ENCODE measurements at regions not wholly inside any gene's neighbourhood (a gene's known extent, or its start where the extent isn't known, plus 50 kb on each side); places are given as distances from the start of the nearest gene placed in this dataset.

GRCh38 chr20:39993742-39994141, 695.3 kb downstream of the MAFB start:
- CTCF ChIA-PET: no interaction called here
- H3K27ac Mint-ChIP-seq: no peak overlapping the region
- ATAC-seq (ENCODE audit: poor library complexity) (no peak), DNase-seq (no peak)
- H3K9me3 ChIP-seq (ENCODE audit: control insufficient read depth in 1 of 2, insufficient read depth in 1 of 2, low read length in 2 of 2): no peaks in the 10 kb centered on the region
- H3K4me3 ChIP-seq (ENCODE audit: low read length): no peak overlapping the region
- H3K4me1 Mint-ChIP-seq (ENCODE audit: low read depth): no peaks in the 10 kb centered on the region
- H3K27me3 Mint-ChIP-seq: no peaks in the 10 kb centered on the region
- no peak overlapping the region for H3K4me3 Mint-ChIP-seq
- no peaks in the 10 kb centered on the region for H3K36me3 Mint-ChIP-seq (ENCODE audit: low read depth)
- POLR2A ChIA-PET: no interaction called here
- TF ChIP-seq, protein P1, sequence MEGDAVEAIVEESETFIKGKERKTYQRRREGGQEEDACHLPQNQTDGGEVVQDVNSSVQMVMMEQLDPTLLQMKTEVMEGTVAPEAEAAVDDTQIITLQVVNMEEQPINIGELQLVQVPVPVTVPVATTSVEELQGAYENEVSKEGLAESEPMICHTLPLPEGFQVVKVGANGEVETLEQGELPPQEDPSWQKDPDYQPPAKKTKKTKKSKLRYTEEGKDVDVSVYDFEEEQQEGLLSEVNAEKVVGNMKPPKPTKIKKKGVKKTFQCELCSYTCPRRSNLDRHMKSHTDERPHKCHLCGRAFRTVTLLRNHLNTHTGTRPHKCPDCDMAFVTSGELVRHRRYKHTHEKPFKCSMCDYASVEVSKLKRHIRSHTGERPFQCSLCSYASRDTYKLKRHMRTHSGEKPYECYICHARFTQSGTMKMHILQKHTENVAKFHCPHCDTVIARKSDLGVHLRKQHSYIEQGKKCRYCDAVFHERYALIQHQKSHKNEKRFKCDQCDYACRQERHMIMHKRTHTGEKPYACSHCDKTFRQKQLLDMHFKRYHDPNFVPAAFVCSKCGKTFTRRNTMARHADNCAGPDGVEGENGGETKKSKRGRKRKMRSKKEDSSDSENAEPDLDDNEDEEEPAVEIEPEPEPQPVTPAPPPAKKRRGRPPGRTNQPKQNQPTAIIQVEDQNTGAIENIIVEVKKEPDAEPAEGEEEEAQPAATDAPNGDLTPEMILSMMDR (IDR thresholded peaks at IDR 0.05): no peak
- H3K4me1 ChIP-seq (ENCODE audit: insufficient read depth, low read length): no peaks in the 10 kb centered on the region
- H3K9me3 Mint-ChIP-seq: no peaks in the 10 kb centered on the region
- H3K27ac ChIP-seq (ENCODE audit: low read depth in 1 of 2, low read length in 2 of 2): no peak overlapping the region
- no peaks in the 10 kb centered on the region for H3K27me3 ChIP-seq (ENCODE audit: control insufficient read depth in 1 of 2, insufficient read depth in 2 of 2, low read length in 2 of 2)
- H3K36me3 ChIP-seq (ENCODE audit: insufficient read depth, low read length): no peaks in the 10 kb centered on the region
- intact Hi-C loops (cut with DNase I, micrococcal nuclease): no loop called here

GRCh38 chr20:39990692-39991091, 698.3 kb downstream of the MAFB start:
- Histone ChIP-seq H3K4me1 (ENCODE audit: insufficient read depth, low read length) (no peaks in the 10 kb centered on the region), H3K36me3 (ENCODE audit: insufficient read depth, low read length) (no peaks in the 10 kb centered on the region), H3K4me3 (ENCODE audit: low read length) (no peak overlapping the region), H3K9me3 (ENCODE audit: control insufficient read depth in 1 of 2, insufficient read depth in 1 of 2, low read length in 2 of 2) (no peaks in the 10 kb centered on the region), H3K27ac (ENCODE audit: low read depth in 1 of 2, low read length in 2 of 2) (no peak overlapping the region), H3K27me3 (ENCODE audit: control insufficient read depth in 1 of 2, insufficient read depth in 2 of 2, low read length in 2 of 2) (no peaks in the 10 kb centered on the region)
- Mint-ChIP-seq H3K36me3 (ENCODE audit: low read depth) (no peaks in the 10 kb centered on the region), H3K27me3 (no peaks in the 10 kb centered on the region), H3K4me3 (no peak overlapping the region), H3K9me3 (no peaks in the 10 kb centered on the region), H3K4me1 (ENCODE audit: low read depth) (no peaks in the 10 kb centered on the region), H3K27ac (no peak overlapping the region)
- ATAC-seq (ENCODE audit: poor library complexity): no peak
- intact Hi-C loops (cut with DNase I, micrococcal nuclease): no loop called here
- ChIA-PET POLR2A (no interaction called here), CTCF (no interaction called here)
- TF ChIP-seq, protein P1 (IDR thresholded peaks at IDR 0.05): no peak
- DNase-seq: no peak

GRCh38 chr20:39988991-39989390, 700.0 kb downstream of the MAFB start:
- Mint-ChIP-seq H3K27me3 (no peaks in the 10 kb centered on the region), H3K4me3 (no peak overlapping the region), H3K36me3 (ENCODE audit: low read depth) (no peaks in the 10 kb centered on the region), H3K27ac (no peak overlapping the region), H3K4me1 (ENCODE audit: low read depth) (no peaks in the 10 kb centered on the region), H3K9me3 (no peaks in the 10 kb centered on the region)
- Histone ChIP-seq H3K4me1 (ENCODE audit: insufficient read depth, low read length) (no peaks in the 10 kb centered on the region), H3K36me3 (ENCODE audit: insufficient read depth, low read length) (no peaks in the 10 kb centered on the region), H3K27me3 (ENCODE audit: control insufficient read depth in 1 of 2, insufficient read depth in 2 of 2, low read length in 2 of 2) (no peaks in the 10 kb centered on the region), H3K4me3 (ENCODE audit: low read length) (no peak overlapping the region), H3K27ac (ENCODE audit: low read depth in 1 of 2, low read length in 2 of 2) (no peak overlapping the region), H3K9me3 (ENCODE audit: control insufficient read depth in 1 of 2, insufficient read depth in 1 of 2, low read length in 2 of 2) (no peaks in the 10 kb centered on the region)
- CTCF ChIA-PET: no interaction called here
- DNase-seq (no peak), ATAC-seq (ENCODE audit: poor library complexity) (no peak)
- intact Hi-C loops (cut with DNase I, micrococcal nuclease): no loop called here
- TF ChIP-seq, protein P1 (IDR thresholded peaks at IDR 0.05): no peak
- POLR2A ChIA-PET: no interaction called here
